GM12865 (cell line): ENCODE measurements at regions not wholly inside any gene's neighbourhood (a gene's known extent, or its start where the extent isn't known, plus 50 kb on each side); places are given as distances from the start of the nearest gene placed in this dataset.

ENCODE experiments used
- DNase-seq: peaks from one replicate; pipeline ENCODE4 v3.0.0; 2010; ENCODE audit warnings: low read depth
- H3K4me3 ChIP-seq: 2 replicates; pipeline ENCODE4 v1.5.1; 2011; ENCODE audit warnings: mild to moderate bottlenecking, low read depth, low read length, control low read depth
- TF ChIP-seq, protein P1 (sequence below): IDR thresholded peaks from 2 replicates; pipeline ENCODE4 v1.5.1; 2011; ENCODE audit warnings: low read length, control low read depth, low read depth, inconsistent platforms; ENCODE audit not compliant: insufficient read depth; ENCODE audit errors: missing control alignments

DNA sequence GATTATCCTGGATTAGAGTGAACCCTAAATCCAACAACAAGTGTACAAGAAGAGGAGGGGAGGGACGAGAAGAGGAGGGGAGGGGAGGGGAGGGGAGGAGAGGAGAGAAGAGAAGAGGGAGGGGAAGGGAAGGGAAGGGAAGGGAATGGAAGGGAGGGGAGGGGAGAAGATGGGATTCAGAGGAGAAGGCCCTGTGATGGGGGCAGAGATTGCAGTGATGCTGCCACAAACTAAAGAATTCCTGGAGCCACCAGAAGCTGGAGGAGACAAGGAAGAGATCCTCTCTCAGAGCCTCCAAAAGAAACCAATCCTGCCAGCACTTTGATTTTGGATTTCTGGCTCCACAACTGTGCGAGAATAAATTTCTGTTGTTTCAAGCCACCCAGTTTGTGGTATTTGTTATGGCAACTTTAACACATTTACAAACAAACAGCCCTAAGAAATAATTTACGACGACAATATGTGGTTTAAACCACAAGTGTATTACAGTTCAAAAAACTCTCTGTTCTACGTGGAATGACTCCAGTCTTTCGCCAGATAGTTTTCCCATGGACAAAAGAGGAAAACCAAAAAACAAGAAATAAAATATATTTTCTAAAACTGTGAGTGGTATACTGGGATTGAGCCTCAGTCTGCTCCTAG, 235.4 kb downstream of the HDGFL1 start:
- TF ChIP-seq, protein P1, sequence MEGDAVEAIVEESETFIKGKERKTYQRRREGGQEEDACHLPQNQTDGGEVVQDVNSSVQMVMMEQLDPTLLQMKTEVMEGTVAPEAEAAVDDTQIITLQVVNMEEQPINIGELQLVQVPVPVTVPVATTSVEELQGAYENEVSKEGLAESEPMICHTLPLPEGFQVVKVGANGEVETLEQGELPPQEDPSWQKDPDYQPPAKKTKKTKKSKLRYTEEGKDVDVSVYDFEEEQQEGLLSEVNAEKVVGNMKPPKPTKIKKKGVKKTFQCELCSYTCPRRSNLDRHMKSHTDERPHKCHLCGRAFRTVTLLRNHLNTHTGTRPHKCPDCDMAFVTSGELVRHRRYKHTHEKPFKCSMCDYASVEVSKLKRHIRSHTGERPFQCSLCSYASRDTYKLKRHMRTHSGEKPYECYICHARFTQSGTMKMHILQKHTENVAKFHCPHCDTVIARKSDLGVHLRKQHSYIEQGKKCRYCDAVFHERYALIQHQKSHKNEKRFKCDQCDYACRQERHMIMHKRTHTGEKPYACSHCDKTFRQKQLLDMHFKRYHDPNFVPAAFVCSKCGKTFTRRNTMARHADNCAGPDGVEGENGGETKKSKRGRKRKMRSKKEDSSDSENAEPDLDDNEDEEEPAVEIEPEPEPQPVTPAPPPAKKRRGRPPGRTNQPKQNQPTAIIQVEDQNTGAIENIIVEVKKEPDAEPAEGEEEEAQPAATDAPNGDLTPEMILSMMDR = no peak
- H3K4me3 ChIP-seq = no peak overlapping the region
- no peak for DNase-seq

DNA sequence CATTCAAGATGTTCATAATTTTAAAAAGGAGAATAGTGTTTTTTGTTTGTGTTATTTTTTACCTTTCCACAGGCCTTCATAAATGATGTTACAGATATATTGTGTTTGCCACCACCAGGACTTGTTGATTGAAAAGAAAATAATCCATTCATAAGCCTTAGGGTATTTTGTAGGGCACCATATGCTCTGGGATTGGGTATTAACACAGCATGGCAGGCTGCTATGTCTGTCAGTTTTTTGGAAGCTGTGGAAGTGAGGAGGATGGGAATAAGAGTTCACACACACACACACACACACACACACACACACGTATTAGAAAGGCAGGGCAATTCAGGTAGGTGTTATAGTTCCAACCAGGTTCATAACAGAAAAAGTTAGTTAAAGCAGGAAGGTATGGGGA, 237.9 kb downstream of the HDGFL1 start:
- DNase-seq = no peak
- TF ChIP-seq, protein P1 = no peak
- H3K4me3 ChIP-seq = no peak overlapping the region

- no peak for DNase-seq
- TF ChIP-seq, protein P1 = no peak
- H3K4me3 ChIP-seq = no peak overlapping the region
These were observed 238.5 kb downstream of the HDGFL1 start for GRCh38 chr6:22807818-22808217.

DNA sequence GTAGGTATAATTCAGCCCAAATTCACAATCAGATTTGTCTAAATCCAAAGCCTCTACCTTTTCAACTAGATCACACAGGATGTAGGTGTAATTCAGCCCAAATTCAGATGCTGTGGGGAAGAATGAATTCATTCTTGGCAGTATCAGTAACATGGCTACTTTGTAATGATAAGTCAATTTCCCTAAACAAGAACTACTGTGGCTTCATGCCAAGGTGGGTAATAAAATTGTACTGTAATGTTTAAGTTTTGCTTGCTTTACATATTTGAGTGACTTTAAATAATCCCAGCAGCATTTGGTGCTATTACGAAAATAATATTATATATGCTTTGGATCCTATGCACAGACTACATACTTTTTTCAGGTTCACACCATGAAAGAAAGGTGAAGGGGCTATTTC, 239.1 kb downstream of the HDGFL1 start:
- TF ChIP-seq, protein P1 = no peak
- no peak overlapping the region for H3K4me3 ChIP-seq
- no peak for DNase-seq

DNA sequence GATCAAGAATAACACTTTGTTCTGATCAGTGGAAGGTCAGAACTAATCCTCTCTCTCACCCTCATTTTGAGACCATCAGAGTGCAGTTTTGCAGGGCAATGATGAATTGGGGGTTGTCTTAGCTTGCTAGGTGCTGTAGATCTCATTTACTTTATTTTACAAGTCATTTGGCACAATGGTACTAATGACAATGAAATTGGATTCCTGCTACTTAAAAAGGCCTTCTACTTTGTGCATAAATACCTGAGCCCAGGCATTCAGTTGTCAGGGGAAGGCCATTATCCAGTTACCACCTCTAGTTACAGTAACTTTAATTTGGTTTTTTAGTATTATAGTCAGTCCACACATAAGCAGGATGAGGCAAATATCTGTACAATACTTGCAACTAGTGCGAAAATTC, 240.0 kb downstream of the HDGFL1 start:
- H3K4me3 ChIP-seq = no peak overlapping the region
- no peak for DNase-seq
- TF ChIP-seq, protein P1 = no peak

- DNase-seq = no peak
- TF ChIP-seq, protein P1 = no peak
- no peak overlapping the region for H3K4me3 ChIP-seq
These were observed 249.8 kb downstream of the HDGFL1 start for GRCh38 chr6:22819209-22819608.
